ENCODE measurements at regions not wholly inside any gene's neighbourhood (a gene's known extent, or its start where the extent isn't known, plus 50 kb on each side); places are given as distances from the start of the nearest gene placed in this dataset.

DNA sequence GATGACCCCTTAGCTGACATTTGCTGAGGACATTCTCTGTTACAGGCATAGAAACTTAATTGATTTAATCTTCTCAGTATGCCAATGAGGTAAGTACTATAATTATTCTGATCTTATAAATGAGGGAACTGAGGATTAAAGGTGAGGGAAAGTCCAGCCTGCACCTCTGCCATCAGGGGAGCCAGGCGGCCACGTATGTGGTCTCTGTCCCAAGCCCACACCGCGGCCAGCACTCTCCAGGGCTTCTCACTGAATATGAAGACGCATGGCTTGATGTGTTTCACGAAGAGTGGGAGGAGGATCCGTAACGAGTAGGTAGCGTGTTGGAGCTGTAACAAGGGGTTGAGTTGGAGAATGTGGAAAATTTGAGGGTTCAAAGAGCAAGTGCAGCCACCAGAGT is 154.4 kb downstream of the TMEM18 start:
- Histone ChIP-seq H3K36me3 (ENCODE audit: insufficient read depth, low read length) (no peaks in the 10 kb centered on the region), H3K27ac (ENCODE audit: low read depth, low read length) (no peak overlapping the region), H3K79me2 (ENCODE audit: control insufficient read depth, insufficient read depth, low read length, unreplicated experiment) (no peaks in the 10 kb centered on the region), H3K4me1 (ENCODE audit: control insufficient read depth, insufficient read depth, low read length, unreplicated experiment) (no peaks in the 10 kb centered on the region), H3K4me3 (ENCODE audit: low read depth, low read length) (no peak overlapping the region), H2AFZ (ENCODE audit: low read length, unreplicated experiment) (no peak overlapping the region), H3K27me3 (ENCODE audit: insufficient read depth, low read length) (no peaks in the 10 kb centered on the region)

DNA sequence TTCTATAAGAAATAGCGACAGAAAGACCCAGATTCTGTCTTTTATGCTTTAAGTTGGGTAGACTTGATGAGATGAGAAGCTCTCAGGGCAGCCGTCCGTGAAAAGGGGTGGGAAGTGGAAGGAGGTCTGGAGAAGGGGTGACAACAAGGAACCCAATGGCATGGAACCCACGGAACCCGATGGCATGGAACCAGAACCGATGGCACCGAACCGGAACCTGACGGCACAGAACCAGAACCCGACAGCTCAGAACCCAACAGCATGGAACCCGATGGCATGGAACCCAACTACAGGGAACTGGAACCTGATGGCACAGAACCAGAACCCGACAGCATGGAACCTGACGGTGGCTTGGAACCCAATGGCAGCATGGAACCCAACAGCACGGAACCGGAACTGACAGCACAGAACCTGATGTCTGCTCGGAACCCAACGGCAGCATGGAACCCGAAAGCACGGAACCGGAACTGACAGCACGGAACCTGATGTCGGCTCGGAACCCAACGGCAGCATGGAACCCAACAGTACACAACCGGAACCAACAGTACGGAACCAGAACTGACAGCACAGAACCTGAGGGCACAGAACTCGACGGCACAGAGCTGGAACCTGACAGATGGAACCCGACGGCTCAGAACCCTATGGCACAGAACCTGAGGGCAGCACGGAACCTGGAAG is 155.2 kb downstream of the TMEM18 start:
- no peaks in the 10 kb centered on the region for H3K4me1 ChIP-seq (ENCODE audit: control insufficient read depth, insufficient read depth, low read length, unreplicated experiment)
- no peak overlapping the region for H3K27ac ChIP-seq (ENCODE audit: low read depth, low read length)
- no peak overlapping the region for H3K4me3 ChIP-seq (ENCODE audit: low read depth, low read length)
- H3K27me3 ChIP-seq (ENCODE audit: insufficient read depth, low read length): no peaks in the 10 kb centered on the region
- H3K36me3 ChIP-seq (ENCODE audit: insufficient read depth, low read length): no peaks in the 10 kb centered on the region
- H3K79me2 ChIP-seq (ENCODE audit: control insufficient read depth, insufficient read depth, low read length, unreplicated experiment): no peaks in the 10 kb centered on the region
- H2AFZ ChIP-seq (ENCODE audit: low read length, unreplicated experiment): no peak overlapping the region

DNA sequence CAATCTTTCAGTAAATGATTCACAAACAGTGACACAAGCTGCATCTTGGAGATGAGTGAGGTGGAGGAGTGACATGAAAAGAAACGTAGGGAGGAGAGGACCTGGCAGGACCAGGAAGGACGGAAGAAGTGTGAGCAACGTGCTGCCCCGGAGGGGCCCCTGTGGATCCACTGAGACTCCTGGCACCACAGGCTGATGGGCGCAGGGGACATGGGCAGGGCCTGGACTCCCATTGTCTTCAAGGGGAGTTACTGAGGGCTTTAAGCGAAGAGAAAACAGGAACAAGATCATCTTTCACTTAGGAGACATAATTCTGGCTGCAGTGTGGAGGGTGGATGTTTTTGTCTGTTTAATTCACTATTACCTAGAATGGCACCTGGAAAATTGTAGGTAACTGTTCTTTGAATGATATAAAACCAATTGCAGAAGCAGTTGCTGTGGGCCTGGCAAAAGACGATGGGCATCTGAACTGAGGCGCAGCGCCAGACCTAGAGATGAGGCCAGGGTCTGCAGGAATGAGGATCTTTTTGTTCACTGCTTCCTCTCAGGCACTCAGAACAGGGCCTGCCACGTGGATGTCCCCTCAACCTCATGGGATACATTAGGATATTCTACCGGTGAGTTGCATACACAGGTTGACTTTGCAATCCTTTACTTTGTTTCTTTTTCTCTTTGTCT is 156.4 kb downstream of the TMEM18 start:
- Histone ChIP-seq H3K27ac (ENCODE audit: low read depth, low read length) (no peak overlapping the region), H3K36me3 (ENCODE audit: insufficient read depth, low read length) (no peaks in the 10 kb centered on the region), H3K4me3 (ENCODE audit: low read depth, low read length) (no peak overlapping the region), H2AFZ (ENCODE audit: low read length, unreplicated experiment) (no peak overlapping the region), H3K27me3 (ENCODE audit: insufficient read depth, low read length) (no peaks in the 10 kb centered on the region), H3K4me1 (ENCODE audit: control insufficient read depth, insufficient read depth, low read length, unreplicated experiment) (no peaks in the 10 kb centered on the region), H3K79me2 (ENCODE audit: control insufficient read depth, insufficient read depth, low read length, unreplicated experiment) (no peaks in the 10 kb centered on the region)

DNA sequence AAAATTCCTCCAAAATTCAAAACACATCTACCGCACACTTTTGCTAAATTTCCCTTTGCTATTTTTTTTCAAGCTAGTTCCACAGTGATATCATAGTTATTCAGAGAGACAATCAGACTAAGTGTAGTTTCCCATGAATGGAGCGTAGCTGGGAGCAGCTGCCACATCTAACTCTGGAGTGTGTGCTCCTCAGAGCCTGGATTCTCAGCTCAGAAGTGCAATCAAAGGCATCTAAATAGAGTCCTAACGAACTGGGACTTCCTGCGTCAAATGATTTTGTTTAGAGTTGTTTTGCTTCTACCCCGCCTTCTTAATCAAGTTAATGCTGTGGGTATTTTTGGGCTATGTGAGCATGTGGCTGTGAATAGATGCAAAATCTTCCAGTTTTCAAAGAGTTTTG is 160.3 kb downstream of the TMEM18 start:
- no peak overlapping the region for H3K27ac ChIP-seq (ENCODE audit: low read depth, low read length)

DNA sequence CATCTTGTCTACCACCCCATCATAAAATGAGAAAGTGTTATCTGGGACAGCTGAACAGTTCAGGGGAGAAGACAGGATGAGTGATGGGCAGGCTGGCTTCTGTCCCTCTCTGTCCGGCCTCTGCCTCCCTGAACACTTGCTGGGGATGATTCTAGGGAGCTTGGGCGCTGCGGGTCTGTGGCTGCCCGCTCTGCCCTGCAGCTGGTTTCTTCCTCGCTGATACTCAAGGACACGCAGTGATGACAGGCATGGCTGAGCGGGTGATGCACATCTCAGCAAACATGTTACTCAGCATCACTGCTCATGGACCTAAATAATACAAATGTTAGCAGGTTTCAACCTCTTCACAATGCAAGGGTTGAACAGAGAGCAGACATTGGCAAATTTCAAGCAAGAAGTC is 161.1 kb downstream of the TMEM18 start:
- no peak overlapping the region for H2AFZ ChIP-seq (ENCODE audit: low read length, unreplicated experiment)
- no peaks in the 10 kb centered on the region for H3K79me2 ChIP-seq (ENCODE audit: control insufficient read depth, insufficient read depth, low read length, unreplicated experiment)
- H3K4me1 ChIP-seq (ENCODE audit: control insufficient read depth, insufficient read depth, low read length, unreplicated experiment): no peaks in the 10 kb centered on the region

More for the DNA sequence above, 160.3 kb downstream of the TMEM18 start:
- H3K36me3 ChIP-seq (ENCODE audit: insufficient read depth, low read length): no peaks in the 10 kb centered on the region
- no peak overlapping the region for H3K4me3 ChIP-seq (ENCODE audit: low read depth, low read length)
- no peaks in the 10 kb centered on the region for H3K27me3 ChIP-seq (ENCODE audit: insufficient read depth, low read length)
- no peak overlapping the region for H2AFZ ChIP-seq (ENCODE audit: low read length, unreplicated experiment)
- no peaks in the 10 kb centered on the region for H3K4me1 ChIP-seq (ENCODE audit: control insufficient read depth, insufficient read depth, low read length, unreplicated experiment)
- no peaks in the 10 kb centered on the region for H3K79me2 ChIP-seq (ENCODE audit: control insufficient read depth, insufficient read depth, low read length, unreplicated experiment)

DNA sequence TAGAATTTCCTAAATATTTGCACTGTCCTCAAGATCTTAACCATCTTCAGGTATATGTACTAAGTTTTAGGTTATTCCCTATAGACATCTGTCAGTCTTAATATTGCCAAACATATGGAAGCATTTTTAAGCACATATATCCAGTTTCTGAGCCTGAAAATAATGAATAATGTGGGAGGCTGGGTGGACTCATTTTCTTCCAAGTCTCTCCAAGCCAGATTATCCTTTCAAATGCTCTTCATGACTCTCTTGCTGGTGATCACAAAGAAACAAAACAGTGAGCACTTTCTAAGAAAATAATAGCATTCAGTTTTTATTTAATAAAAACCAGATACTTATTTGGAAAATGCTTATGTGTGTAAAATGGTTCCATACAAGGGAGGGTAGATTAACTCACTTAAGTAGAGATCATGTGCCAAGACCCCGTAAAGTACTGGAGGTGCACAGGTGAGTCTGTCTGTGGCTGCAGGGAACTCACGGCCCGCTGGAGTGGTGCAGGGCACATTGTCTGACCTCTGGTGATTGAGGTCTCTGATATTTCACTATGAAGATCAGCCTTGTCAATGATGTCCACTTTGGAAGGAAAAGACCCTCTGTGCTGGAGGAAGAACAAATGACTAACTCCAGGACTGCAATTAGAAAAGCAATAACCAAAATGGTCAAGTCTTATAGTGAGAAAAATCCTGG is 161.6 kb downstream of the TMEM18 start:
- no peaks in the 10 kb centered on the region for H3K36me3 ChIP-seq (ENCODE audit: insufficient read depth, low read length)
- H2AFZ ChIP-seq (ENCODE audit: low read length, unreplicated experiment): no peak overlapping the region
- H3K27ac ChIP-seq (ENCODE audit: low read depth, low read length): no peak overlapping the region
- H3K4me3 ChIP-seq (ENCODE audit: low read depth, low read length): no peak overlapping the region
- no peaks in the 10 kb centered on the region for H3K27me3 ChIP-seq (ENCODE audit: insufficient read depth, low read length)
- no peaks in the 10 kb centered on the region for H3K4me1 ChIP-seq (ENCODE audit: control insufficient read depth, insufficient read depth, low read length, unreplicated experiment)
- no peaks in the 10 kb centered on the region for H3K79me2 ChIP-seq (ENCODE audit: control insufficient read depth, insufficient read depth, low read length, unreplicated experiment)

More for the DNA sequence above, 161.1 kb downstream of the TMEM18 start:
- no peaks in the 10 kb centered on the region for H3K27me3 ChIP-seq (ENCODE audit: insufficient read depth, low read length)
- no peak overlapping the region for H3K4me3 ChIP-seq (ENCODE audit: low read depth, low read length)
- H3K36me3 ChIP-seq (ENCODE audit: insufficient read depth, low read length): no peaks in the 10 kb centered on the region
- H3K27ac ChIP-seq (ENCODE audit: low read depth, low read length): no peak overlapping the region

DNA sequence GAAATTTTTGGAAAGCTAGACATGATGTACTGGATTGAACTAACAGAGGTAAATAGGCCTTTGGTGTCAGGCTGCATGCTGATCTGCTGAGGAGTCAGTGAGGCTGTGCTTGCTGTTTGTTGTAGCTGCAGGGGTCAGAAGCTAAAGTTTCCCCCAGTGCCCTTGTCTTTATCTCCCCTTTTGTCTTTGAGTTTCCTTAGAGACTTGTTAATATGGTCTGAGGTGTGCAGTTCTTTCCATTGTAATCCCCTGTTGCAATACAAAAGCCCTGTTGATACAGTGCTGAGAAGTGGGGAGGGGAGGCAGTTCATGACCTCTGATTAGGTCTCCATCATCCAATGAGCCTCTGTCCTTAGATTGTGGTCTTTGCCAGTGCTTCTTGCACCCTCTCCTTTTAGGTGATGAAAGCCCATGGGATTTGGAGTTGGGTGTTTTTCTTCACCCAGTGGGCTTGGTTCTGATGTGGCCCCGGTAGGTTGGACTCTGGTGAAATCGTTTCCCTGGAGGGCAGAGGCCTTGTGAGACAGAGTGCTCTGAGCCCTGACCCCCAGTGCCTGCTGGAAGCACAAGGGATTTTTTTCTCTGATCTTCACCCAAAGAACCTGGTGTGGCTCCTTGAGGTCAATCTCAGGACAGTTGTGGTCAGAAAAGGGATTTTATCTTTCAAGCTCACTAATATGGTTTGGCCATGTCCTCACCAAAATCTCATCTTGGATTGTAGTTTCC is 163.1 kb downstream of the TMEM18 start:
- Histone ChIP-seq H3K4me3 (ENCODE audit: low read depth, low read length) (no peak overlapping the region), H3K27me3 (ENCODE audit: insufficient read depth, low read length) (no peaks in the 10 kb centered on the region), H3K36me3 (ENCODE audit: insufficient read depth, low read length) (no peaks in the 10 kb centered on the region), H3K27ac (ENCODE audit: low read depth, low read length) (no peak overlapping the region), H3K4me1 (ENCODE audit: control insufficient read depth, insufficient read depth, low read length, unreplicated experiment) (no peaks in the 10 kb centered on the region), H3K79me2 (ENCODE audit: control insufficient read depth, insufficient read depth, low read length, unreplicated experiment) (no peaks in the 10 kb centered on the region), H2AFZ (ENCODE audit: low read length, unreplicated experiment) (no peak overlapping the region)

DNA sequence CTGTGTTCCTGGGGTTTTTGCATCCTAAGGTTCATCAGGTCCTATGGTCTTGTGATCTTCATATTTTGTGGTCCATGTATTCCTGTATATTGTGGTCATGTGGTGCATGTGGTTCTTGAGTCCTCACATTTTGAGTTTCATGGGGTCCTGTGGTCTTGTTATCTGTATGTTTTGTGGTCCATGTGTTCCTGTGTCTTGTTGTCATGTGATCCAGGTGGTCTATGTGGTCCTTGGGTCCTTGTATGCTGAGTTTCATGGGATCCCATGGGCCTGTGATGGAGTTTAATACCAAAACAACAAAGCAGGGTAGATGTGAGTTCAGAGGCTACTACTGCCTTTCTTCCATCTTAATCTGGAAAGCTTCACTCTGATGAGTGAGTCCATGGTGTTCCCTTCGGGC is 166.4 kb downstream of the TMEM18 start:
- Histone ChIP-seq H3K27ac (ENCODE audit: low read depth, low read length) (no peak overlapping the region), H3K27me3 (ENCODE audit: insufficient read depth, low read length) (no peaks in the 10 kb centered on the region), H3K4me3 (ENCODE audit: low read depth, low read length) (no peak overlapping the region), H3K4me1 (ENCODE audit: control insufficient read depth, insufficient read depth, low read length, unreplicated experiment) (no peaks in the 10 kb centered on the region), H3K36me3 (ENCODE audit: insufficient read depth, low read length) (no peaks in the 10 kb centered on the region), H3K79me2 (ENCODE audit: control insufficient read depth, insufficient read depth, low read length, unreplicated experiment) (no peaks in the 10 kb centered on the region), H2AFZ (ENCODE audit: low read length, unreplicated experiment) (no peak overlapping the region)

DNA sequence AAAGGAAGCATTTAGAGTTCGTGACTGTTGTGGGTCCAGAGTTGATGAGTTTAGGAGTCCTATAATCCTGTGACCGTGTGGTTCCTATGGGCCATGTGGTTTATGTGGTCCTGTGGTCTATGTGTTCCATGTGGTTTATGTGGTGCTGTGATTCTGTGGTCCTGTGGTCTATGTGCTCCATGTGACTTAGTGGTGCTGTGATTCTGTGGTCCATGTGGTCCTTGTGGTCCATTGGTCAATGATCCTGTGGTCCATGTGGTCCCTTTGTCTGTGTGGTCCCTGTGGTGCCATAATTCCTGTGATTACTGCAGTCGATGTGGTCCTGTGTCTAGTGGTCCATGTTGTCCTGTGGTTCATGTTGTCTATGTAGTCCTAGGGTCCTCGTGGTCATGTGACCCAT is 167.3 kb downstream of the TMEM18 start:
- Histone ChIP-seq H3K4me1 (ENCODE audit: control insufficient read depth, insufficient read depth, low read length, unreplicated experiment) (no peaks in the 10 kb centered on the region), H2AFZ (ENCODE audit: low read length, unreplicated experiment) (no peak overlapping the region), H3K79me2 (ENCODE audit: control insufficient read depth, insufficient read depth, low read length, unreplicated experiment) (no peaks in the 10 kb centered on the region), H3K27ac (ENCODE audit: low read depth, low read length) (no peak overlapping the region), H3K4me3 (ENCODE audit: low read depth, low read length) (no peak overlapping the region), H3K36me3 (ENCODE audit: insufficient read depth, low read length) (no peaks in the 10 kb centered on the region), H3K27me3 (ENCODE audit: insufficient read depth, low read length) (no peaks in the 10 kb centered on the region)

DNA sequence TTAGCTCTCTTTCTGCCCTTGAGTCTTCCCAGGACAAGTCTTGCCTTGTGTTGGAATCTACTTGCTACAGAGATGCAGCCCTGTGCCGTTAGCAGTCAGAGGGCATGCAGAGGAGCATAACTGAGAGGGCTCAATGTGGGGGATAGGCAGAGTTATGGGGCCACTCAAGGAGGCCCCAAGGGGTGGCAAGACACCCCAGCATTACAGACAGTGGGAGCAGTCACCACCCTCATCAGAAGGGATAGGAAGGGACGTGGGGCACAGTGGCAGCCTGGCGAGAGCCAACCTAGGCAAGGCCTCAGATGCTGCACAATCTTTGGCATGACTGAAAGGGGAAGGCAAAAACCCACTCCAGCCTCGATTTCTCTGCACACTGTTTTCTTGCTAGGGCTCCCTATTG is 169.1 kb downstream of the TMEM18 start:
- H3K27me3 ChIP-seq (ENCODE audit: insufficient read depth, low read length): no peaks in the 10 kb centered on the region
- H2AFZ ChIP-seq (ENCODE audit: low read length, unreplicated experiment): no peak overlapping the region
- H3K4me1 ChIP-seq (ENCODE audit: control insufficient read depth, insufficient read depth, low read length, unreplicated experiment): no peaks in the 10 kb centered on the region
- H3K79me2 ChIP-seq (ENCODE audit: control insufficient read depth, insufficient read depth, low read length, unreplicated experiment): no peaks in the 10 kb centered on the region
- H3K27ac ChIP-seq (ENCODE audit: low read depth, low read length): no peak overlapping the region
- H3K4me3 ChIP-seq (ENCODE audit: low read depth, low read length): no peak overlapping the region
- H3K36me3 ChIP-seq (ENCODE audit: insufficient read depth, low read length): no peaks in the 10 kb centered on the region

Data from ACC112 (cell line).